Tibial nerve (tissue), 4 donors: ENCODE measurements at regions not wholly inside any gene's neighbourhood (a gene's known extent, or its start where the extent isn't known, plus 50 kb on each side); places are given as distances from the start of the nearest gene placed in this dataset.

Experiments used
- DNase-seq, 2 donors: peaks; one replicate each; pipeline ENCODE4 v3.0.0-alpha.2; 2019; ENCODE audit warnings: low spot score in 2 of 2
- H3K27ac ChIP-seq, 4 donors: fragments of 200-600 bp; sonication (generic) in 3 of 4; one replicate each; pipeline ENCODE4 v1.5.1; 2017 to 2019; ENCODE audit warnings: mild to moderate bottlenecking in 1 of 4
- H3K27me3 ChIP-seq, 2 donors: fragments of 200-600 bp; sonication (generic) in 1 of 2; one replicate each; pipeline versions ENCODE4 v1.5.1 to v1.6.0; 2017 to 2019
- H3K36me3 ChIP-seq, 3 donors: fragments of 200-600 bp; sonication (generic); one replicate each; pipeline ENCODE4 v1.5.1; 2018 to 2019
- H3K4me1 ChIP-seq, 4 donors: fragments of 200-600 bp; sonication (generic) in 3 of 4; one replicate each; pipeline ENCODE4 v1.5.1; 2017 to 2019
- H3K4me3 ChIP-seq, 4 donors: fragments of 200-600 bp; sonication (generic) in 3 of 4; one replicate each; pipeline ENCODE4 v1.5.1; 2017 to 2019; ENCODE audit warnings: mild to moderate bottlenecking in 1 of 4, moderate library complexity in 1 of 4
- H3K9me3 ChIP-seq, 4 donors: fragments of 200-600 bp; sonication (generic) in 3 of 4; one replicate each; pipeline ENCODE4 v1.5.1; 2017 to 2019
- EP300 ChIP-seq, 2 donors: sonication (generic); formaldehyde crosslinking; IDR thresholded peaks; one replicate each; pipeline ENCODE4 v1.6.1; 2017; ENCODE audit warnings: antibody characterized with exemption in 2 of 2, mild to moderate bottlenecking in 1 of 2
- POLR2A ChIP-seq, 2 donors: fragments of 450-650 bp; IDR thresholded peaks; one replicate each; pipeline ENCODE4 v1.6.1; 2017; ENCODE audit warnings: antibody characterized with exemption in 2 of 2, mild to moderate bottlenecking in 2 of 2, moderate library complexity in 2 of 2
- WGBS, 2 donors: methylation state at CpG; one replicate each; pipeline ENCODE4 v1.1.5; 2018; 5-methylcytosine and 5-hydroxymethylcytosine counted together
- TF ChIP-seq, protein P1 (sequence below), 5 experiments: fragments of 200-600 bp in 3 of 5; fragments of 450-650 bp in 2 of 5; sonication (generic) in 3 of 5; IDR thresholded peaks; one replicate each; pipeline ENCODE4 v1.5.1; 2016 to 2019; ENCODE audit warnings: antibody characterized with exemption in 5 of 5, mild to moderate bottlenecking in 3 of 5, moderate library complexity in 2 of 5

DNA sequence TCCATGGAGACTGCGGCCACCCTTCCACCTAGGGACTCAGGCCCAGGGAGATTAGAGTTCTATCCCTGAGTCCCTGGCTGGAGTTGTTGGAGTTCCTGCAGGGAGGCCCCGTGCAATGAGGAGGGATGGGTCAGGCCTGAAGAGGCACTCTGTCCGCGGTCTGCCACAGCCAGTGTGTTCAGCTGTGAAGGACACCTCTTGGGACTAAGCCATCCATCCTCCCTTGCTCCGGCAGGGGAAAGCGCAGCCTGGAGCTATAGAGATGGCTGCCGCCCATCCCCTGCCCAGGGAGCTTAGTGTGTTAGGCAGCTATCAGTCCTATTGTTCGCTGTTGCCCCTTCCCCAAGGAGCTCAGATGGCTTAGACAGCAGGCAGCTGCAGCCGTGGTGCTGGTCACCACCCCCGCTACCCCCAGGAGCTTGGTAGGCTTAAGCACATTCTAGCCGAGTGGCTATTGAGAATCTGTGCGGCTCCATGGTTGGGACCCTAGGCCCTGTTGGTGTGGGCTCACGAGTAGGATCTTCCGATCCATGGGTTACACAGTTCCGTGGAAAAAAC lies 141.3 kb downstream of the CYB561 start:
- H3K27ac ChIP-seq, result no peak overlapping the region
- peaks cover 0 to 6% (median 0%) of the 10 kb centered on the region in 3 donors for H3K36me3 ChIP-seq
- 98% methylated on average over 11 to 14 of the region's 15 CpGs for WGBS, 2 donors
- H3K4me1 ChIP-seq, result no peaks in the 10 kb centered on the region
- DNase-seq, result no peak
- H3K9me3 ChIP-seq, result peaks cover 0 to 4% (median 2%) of the 10 kb centered on the region in 4 donors
- TF ChIP-seq POLR2A (IDR thresholded peaks at IDR 0.05) (no peak), EP300 (IDR thresholded peaks at IDR 0.05) (no peak)
- TF ChIP-seq, protein P1, sequence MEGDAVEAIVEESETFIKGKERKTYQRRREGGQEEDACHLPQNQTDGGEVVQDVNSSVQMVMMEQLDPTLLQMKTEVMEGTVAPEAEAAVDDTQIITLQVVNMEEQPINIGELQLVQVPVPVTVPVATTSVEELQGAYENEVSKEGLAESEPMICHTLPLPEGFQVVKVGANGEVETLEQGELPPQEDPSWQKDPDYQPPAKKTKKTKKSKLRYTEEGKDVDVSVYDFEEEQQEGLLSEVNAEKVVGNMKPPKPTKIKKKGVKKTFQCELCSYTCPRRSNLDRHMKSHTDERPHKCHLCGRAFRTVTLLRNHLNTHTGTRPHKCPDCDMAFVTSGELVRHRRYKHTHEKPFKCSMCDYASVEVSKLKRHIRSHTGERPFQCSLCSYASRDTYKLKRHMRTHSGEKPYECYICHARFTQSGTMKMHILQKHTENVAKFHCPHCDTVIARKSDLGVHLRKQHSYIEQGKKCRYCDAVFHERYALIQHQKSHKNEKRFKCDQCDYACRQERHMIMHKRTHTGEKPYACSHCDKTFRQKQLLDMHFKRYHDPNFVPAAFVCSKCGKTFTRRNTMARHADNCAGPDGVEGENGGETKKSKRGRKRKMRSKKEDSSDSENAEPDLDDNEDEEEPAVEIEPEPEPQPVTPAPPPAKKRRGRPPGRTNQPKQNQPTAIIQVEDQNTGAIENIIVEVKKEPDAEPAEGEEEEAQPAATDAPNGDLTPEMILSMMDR (IDR thresholded peaks at IDR 0.05), result no peak
- no peak overlapping the region for H3K4me3 ChIP-seq
- H3K27me3 ChIP-seq, result no peaks in the 10 kb centered on the region

- Histone ChIP-seq H3K27ac (no peak overlapping the region), H3K9me3 (peaks cover 0 to 9% (median 3%) of the 10 kb centered on the region in 4 donors), H3K4me1 (no peaks in the 10 kb centered on the region), H3K36me3 (peaks cover 0 to 15% (median 0%) of the 10 kb centered on the region in 3 donors), H3K4me3 (no peak overlapping the region), H3K27me3 (no peaks in the 10 kb centered on the region)
- TF ChIP-seq EP300 (IDR thresholded peaks at IDR 0.05) (no peak), POLR2A (IDR thresholded peaks at IDR 0.05) (no peak)
- TF ChIP-seq, protein P1 (IDR thresholded peaks at IDR 0.05), result no peak
- WGBS, 2 donors, result 86 to 90% methylated on average over 7 of the region's 7 CpGs
- no peak for DNase-seq
These were observed 140.2 kb downstream of the CYB561 start for GRCh38 chr17:63305857-63306256.

GRCh38 chr17:63306855-63307254 lies 139.3 kb downstream of the CYB561 start:
- Histone ChIP-seq H3K27me3 (no peaks in the 10 kb centered on the region), H3K9me3 (peaks cover 0 to 9% (median 3%) of the 10 kb centered on the region in 4 donors), H3K4me3 (no peak overlapping the region), H3K36me3 (peaks cover 0 to 15% (median 0%) of the 10 kb centered on the region in 3 donors), H3K4me1 (no peaks in the 10 kb centered on the region), H3K27ac (no peak overlapping the region)
- WGBS, 2 donors, result 95 to 97% methylated on average over 3 of the region's 3 CpGs
- no peak for TF ChIP-seq POLR2A (IDR thresholded peaks at IDR 0.05)
- no peak for TF ChIP-seq EP300 (IDR thresholded peaks at IDR 0.05)
- TF ChIP-seq, protein P1 (IDR thresholded peaks at IDR 0.05), result no peak
- DNase-seq, result no peak

GRCh38 chr17:63308272-63308671 lies 137.8 kb downstream of the CYB561 start:
- Histone ChIP-seq H3K4me1 (no peaks in the 10 kb centered on the region), H3K4me3 (no peak overlapping the region), H3K36me3 (peaks cover 0 to 15% (median 0%) of the 10 kb centered on the region in 3 donors), H3K9me3 (peaks cover 0 to 5% (median 1%) of the 10 kb centered on the region in 4 donors), H3K27ac (no peak overlapping the region), H3K27me3 (no peaks in the 10 kb centered on the region)
- no peak for DNase-seq
- TF ChIP-seq, protein P1 (IDR thresholded peaks at IDR 0.05), result no peak
- TF ChIP-seq EP300 (IDR thresholded peaks at IDR 0.05) (no peak), POLR2A (IDR thresholded peaks at IDR 0.05) (no peak)
- WGBS, 2 donors, result 96 to 98% methylated on average over 1 of the region's 1 CpG

- no peak overlapping the region for H3K27ac ChIP-seq
- peaks cover 0 to 5% (median 1%) of the 10 kb centered on the region in 4 donors for H3K9me3 ChIP-seq
- H3K4me3 ChIP-seq, result no peak overlapping the region
- no peaks in the 10 kb centered on the region for H3K27me3 ChIP-seq
- H3K4me1 ChIP-seq, result no peaks in the 10 kb centered on the region
- 36 to 41% methylated on average over 2 of the region's 2 CpGs for WGBS, 2 donors
- TF ChIP-seq, protein P1 (IDR thresholded peaks at IDR 0.05), result no peak
- TF ChIP-seq POLR2A (IDR thresholded peaks at IDR 0.05) (no peak), EP300 (IDR thresholded peaks at IDR 0.05) (no peak)
- H3K36me3 ChIP-seq, result peaks cover 0 to 15% (median 0%) of the 10 kb centered on the region in 3 donors
- DNase-seq, result no peak
These were observed 137.1 kb downstream of the CYB561 start for GRCh38 chr17:63309021-63309420.
